Osteoblast (primary cell): ENCODE measurements at regions not wholly inside any gene's neighbourhood (a gene's known extent, or its start where the extent isn't known, plus 50 kb on each side); places are given as distances from the start of the nearest gene placed in this dataset.

Experiments
- DNase-seq: peaks from one replicate; pipeline ENCODE4 v3.0.0; 2011; ENCODE audit warnings: low spot score, mixed read lengths; ENCODE audit not compliant: insufficient read length; ENCODE audit errors: missing footprints
- H2AFZ ChIP-seq: 2 replicates; pipeline ENCODE4 v1.6.0; 2011; ENCODE audit warnings: mild to moderate bottlenecking, low read length
- H3K27ac ChIP-seq: 2 replicates; pipeline ENCODE4 v1.5.1; 2011; ENCODE audit warnings: mild to moderate bottlenecking, low read depth, low read length, moderate library complexity
- H3K27me3 ChIP-seq: 2 replicates; pipeline ENCODE4 v1.6.0; 2012; ENCODE audit warnings: mild to moderate bottlenecking, control low read depth, inconsistent platforms, low read length, moderate library complexity; ENCODE audit not compliant: insufficient read depth
- H3K36me3 ChIP-seq: 2 replicates; pipeline ENCODE4 v1.5.1; 2011; ENCODE audit warnings: mild to moderate bottlenecking, low read length, control low read depth, moderate library complexity; ENCODE audit not compliant: insufficient read depth
- H3K4me1 ChIP-seq: 2 replicates; pipeline ENCODE4 v1.5.1; 2011; ENCODE audit warnings: mild to moderate bottlenecking, low read length, control low read depth, moderate library complexity; ENCODE audit not compliant: insufficient read depth
- H3K4me2 ChIP-seq: 2 replicates; pipeline ENCODE4 v1.6.0; 2011; ENCODE audit warnings: mild to moderate bottlenecking, low read length; ENCODE audit not compliant: insufficient read depth
- H3K4me3 ChIP-seq: fragments of 200-600 bp; sonication (generic); 3 replicates; pipeline ENCODE4 v1.5.1; 2012; ENCODE audit warnings: mild to moderate bottlenecking, low read length, inconsistent platforms; ENCODE audit not compliant: insufficient read depth
- H3K79me2 ChIP-seq: 2 replicates; pipeline ENCODE4 v1.6.0; 2012; ENCODE audit warnings: mild to moderate bottlenecking, low read length, control low read depth, inconsistent platforms; ENCODE audit not compliant: insufficient read depth
- H3K9me3 ChIP-seq: 2 replicates; pipeline ENCODE4 v1.5.1; 2011; ENCODE audit warnings: low read depth, low read length, control low read depth
- H4K20me1 ChIP-seq: 2 replicates; pipeline ENCODE4 v1.6.0; 2012; ENCODE audit warnings: mild to moderate bottlenecking, low read length, control low read depth; ENCODE audit not compliant: insufficient read depth
- TF ChIP-seq, protein P1 (sequence below): IDR thresholded peaks from 2 replicates; pipeline ENCODE4 v1.5.1; 2011; ENCODE audit warnings: mild to moderate bottlenecking, low read depth, low read length, moderate library complexity; ENCODE audit errors: extremely low read depth

DNA sequence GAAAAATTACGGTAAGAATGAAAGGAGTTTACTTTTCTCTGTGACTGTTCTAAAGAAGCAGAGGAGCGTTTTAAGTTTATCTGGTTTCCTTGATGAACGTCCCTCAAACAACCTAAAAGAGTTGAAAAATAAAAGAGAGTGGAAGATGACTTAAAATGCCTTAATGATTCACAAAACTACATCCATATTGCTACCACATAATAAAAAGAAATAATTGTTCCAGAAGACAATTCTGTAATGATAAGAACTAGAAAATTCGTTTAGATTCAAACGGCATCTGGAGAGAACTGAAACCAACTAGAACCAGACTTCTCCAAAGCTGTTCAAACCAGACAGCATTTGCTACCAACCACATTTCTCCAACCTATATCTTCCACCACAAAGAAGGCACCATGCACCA, 68.1 kb downstream of the TEKT4 start:
- H3K4me3 ChIP-seq: no peak overlapping the region
- H4K20me1 ChIP-seq: no peaks in the 10 kb centered on the region
- H3K27me3 ChIP-seq: no peaks in the 10 kb centered on the region
- TF ChIP-seq, protein P1, sequence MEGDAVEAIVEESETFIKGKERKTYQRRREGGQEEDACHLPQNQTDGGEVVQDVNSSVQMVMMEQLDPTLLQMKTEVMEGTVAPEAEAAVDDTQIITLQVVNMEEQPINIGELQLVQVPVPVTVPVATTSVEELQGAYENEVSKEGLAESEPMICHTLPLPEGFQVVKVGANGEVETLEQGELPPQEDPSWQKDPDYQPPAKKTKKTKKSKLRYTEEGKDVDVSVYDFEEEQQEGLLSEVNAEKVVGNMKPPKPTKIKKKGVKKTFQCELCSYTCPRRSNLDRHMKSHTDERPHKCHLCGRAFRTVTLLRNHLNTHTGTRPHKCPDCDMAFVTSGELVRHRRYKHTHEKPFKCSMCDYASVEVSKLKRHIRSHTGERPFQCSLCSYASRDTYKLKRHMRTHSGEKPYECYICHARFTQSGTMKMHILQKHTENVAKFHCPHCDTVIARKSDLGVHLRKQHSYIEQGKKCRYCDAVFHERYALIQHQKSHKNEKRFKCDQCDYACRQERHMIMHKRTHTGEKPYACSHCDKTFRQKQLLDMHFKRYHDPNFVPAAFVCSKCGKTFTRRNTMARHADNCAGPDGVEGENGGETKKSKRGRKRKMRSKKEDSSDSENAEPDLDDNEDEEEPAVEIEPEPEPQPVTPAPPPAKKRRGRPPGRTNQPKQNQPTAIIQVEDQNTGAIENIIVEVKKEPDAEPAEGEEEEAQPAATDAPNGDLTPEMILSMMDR: no peak
- H3K4me2 ChIP-seq: no peak overlapping the region
- H3K27ac ChIP-seq: no peak overlapping the region
- H3K36me3 ChIP-seq: no peaks in the 10 kb centered on the region
- no peaks in the 10 kb centered on the region for H3K79me2 ChIP-seq
- no peaks in the 10 kb centered on the region for H3K9me3 ChIP-seq
- H2AFZ ChIP-seq: no peak overlapping the region
- no peak for DNase-seq
- H3K4me1 ChIP-seq: no peaks in the 10 kb centered on the region

DNA sequence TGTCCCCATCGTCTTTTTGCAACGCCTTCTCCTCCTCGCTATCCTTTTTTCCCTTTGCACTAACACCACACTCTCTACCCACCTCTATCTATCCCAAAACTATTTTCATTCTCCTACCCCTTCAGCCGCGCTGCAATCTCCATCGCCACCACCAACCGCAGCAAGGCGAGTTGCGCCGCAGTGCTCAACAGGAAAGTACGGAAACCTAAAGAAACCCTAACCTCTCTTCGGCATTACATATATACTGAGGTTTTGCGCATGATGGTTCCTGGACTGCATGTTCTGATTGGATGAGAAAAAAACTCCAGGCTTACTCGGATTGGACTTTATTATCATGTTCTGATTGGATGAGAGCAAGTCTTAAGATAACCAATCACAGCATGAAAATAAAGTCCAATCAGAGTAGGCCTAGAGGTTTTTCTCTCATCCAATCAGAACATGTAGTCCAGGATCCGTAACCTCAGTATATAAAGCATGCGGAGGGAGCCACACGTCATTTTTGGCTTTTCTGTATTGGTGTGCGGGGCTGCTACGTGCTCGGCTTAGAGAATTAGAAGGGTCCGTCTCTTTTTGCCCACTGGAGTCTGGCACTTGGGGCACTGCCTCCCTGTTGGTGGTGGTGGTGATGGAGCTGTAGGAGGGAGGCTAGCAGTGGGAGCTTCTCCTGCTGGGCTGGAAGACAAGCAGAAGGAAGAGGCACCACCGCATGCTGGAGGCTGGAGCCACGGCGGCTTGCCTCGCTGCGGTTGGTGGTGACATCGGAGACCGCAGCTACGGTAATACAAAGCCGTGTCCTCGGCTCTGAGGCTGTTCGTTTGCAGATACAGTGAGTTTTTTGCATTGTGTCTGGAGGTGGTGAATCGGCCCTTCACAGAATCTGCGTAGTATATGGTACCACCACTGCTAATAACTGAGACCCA, 76.1 kb downstream of the TEKT4 start:
- Histone ChIP-seq H3K27me3 (no peaks in the 10 kb centered on the region), H3K4me2 (no peak overlapping the region), H3K27ac (no peak overlapping the region), H3K4me3 (no peak overlapping the region), H3K9me3 (no peaks in the 10 kb centered on the region), H3K79me2 (no peaks in the 10 kb centered on the region), H3K36me3 (no peaks in the 10 kb centered on the region), H3K4me1 (no peaks in the 10 kb centered on the region), H4K20me1 (no peaks in the 10 kb centered on the region), H2AFZ (no peak overlapping the region)
- TF ChIP-seq, protein P1: no peak
- DNase-seq: no peak

DNA sequence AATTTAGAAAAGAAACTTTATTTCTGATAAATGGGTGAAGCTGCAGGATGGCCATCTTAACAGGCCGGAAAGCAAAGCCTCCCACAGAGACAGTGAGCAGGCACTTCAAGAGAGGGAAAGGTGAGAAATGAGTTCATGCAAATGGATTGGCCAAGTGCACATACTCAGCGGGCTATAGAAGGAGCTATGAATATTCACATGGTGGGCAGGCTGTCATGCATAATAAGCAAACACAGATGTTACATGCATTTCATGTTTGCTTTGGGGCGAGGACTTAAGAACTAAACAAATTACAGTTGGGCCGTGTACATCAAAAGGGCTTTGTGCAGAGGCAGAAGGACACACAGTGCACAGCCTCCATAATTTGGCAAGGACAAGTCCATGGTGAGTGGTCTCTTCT, 69.8 kb upstream of the MAL start:
- H3K9me3 ChIP-seq: no peaks in the 10 kb centered on the region
- no peaks in the 10 kb centered on the region for H3K79me2 ChIP-seq
- H3K4me1 ChIP-seq: no peaks in the 10 kb centered on the region
- H3K4me3 ChIP-seq: no peak overlapping the region
- TF ChIP-seq, protein P1: no peak
- H3K36me3 ChIP-seq: no peaks in the 10 kb centered on the region
- H2AFZ ChIP-seq: no peak overlapping the region
- H3K27ac ChIP-seq: no peak overlapping the region
- peaks cover 5% of the 10 kb centered on the region for H3K27me3 ChIP-seq
- H3K4me2 ChIP-seq: no peak overlapping the region
- DNase-seq: no peak
- no peaks in the 10 kb centered on the region for H4K20me1 ChIP-seq

DNA sequence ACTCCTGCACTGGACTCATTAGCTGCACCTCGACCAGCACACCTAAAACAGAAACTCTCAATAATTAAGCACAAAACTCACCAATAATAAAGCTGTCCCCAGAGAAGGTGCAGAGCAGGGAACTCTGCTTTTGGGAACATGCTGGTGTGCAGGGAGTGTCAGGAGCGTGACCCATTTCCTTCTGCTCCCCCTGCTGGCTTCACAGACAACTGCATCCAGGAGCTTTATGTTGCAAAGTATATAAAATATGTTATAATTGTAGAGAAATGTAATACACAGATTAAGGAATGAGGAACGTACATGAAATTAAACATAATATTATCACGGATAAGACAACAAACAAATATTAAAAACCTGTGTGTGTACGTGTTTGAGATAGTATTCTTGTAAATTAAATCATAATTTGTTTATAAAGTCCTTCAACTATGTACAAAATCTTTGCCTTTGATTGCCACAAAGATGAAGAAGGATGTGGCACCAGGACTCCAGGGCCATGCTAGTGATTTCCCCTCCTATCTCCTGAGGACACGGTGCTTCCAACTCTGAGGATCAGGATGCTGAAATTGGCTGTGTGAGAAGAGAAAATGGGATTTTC, 68.6 kb upstream of the MAL start:
- TF ChIP-seq, protein P1: peak; percentile 88
- H3K4me2 ChIP-seq: no peak overlapping the region
- H3K36me3 ChIP-seq: no peaks in the 10 kb centered on the region
- no peaks in the 10 kb centered on the region for H3K9me3 ChIP-seq
- peak; percentile 57 for DNase-seq
- H3K27ac ChIP-seq: no peak overlapping the region
- H3K27me3 ChIP-seq: peaks cover 5% of the 10 kb centered on the region
- H3K79me2 ChIP-seq: no peaks in the 10 kb centered on the region
- H3K4me3 ChIP-seq: no peak overlapping the region
- H2AFZ ChIP-seq: no peak overlapping the region
- no peaks in the 10 kb centered on the region for H3K4me1 ChIP-seq
- no peaks in the 10 kb centered on the region for H4K20me1 ChIP-seq
